ENCODE measurements at regions not wholly inside any gene's neighbourhood (a gene's known extent, or its start where the extent isn't known, plus 50 kb on each side); places are given as distances from the start of the nearest gene placed in this dataset.

GRCh38 chr12:85568395-85569103 lies 267.7 kb downstream of the RASSF9 start:
- H3K27ac ChIP-seq (ENCODE audit: low read depth in 1 of 2, low read length in 2 of 2), result no peak overlapping the region
- POLR2A ChIA-PET, result no interaction called here
- intact Hi-C loops (cut with DNase I, micrococcal nuclease), result no loop called here
- H3K9me3 Mint-ChIP-seq, result no peaks in the 10 kb centered on the region
- H3K27me3 ChIP-seq (ENCODE audit: control insufficient read depth in 1 of 2, insufficient read depth in 2 of 2, low read length in 2 of 2), result no peaks in the 10 kb centered on the region
- no peak overlapping the region for H3K4me3 ChIP-seq (ENCODE audit: low read length)
- no peaks in the 10 kb centered on the region for H3K4me1 Mint-ChIP-seq (ENCODE audit: low read depth)
- DNase-seq (no peak), ATAC-seq (ENCODE audit: poor library complexity) (no peak)
- H3K27me3 Mint-ChIP-seq, result no peaks in the 10 kb centered on the region
- H3K4me1 ChIP-seq (ENCODE audit: insufficient read depth, low read length), result no peaks in the 10 kb centered on the region
- no peak overlapping the region for H3K4me3 Mint-ChIP-seq
- H3K36me3 Mint-ChIP-seq (ENCODE audit: low read depth), result no peaks in the 10 kb centered on the region
- CTCF ChIA-PET, result no interaction called here
- TF ChIP-seq CTCF (IDR thresholded peaks at IDR 0.05), result no peak
- no peak overlapping the region for H3K27ac Mint-ChIP-seq
- no peaks in the 10 kb centered on the region for H3K9me3 ChIP-seq (ENCODE audit: control insufficient read depth in 1 of 2, insufficient read depth in 1 of 2, low read length in 2 of 2)
- H3K36me3 ChIP-seq (ENCODE audit: insufficient read depth, low read length), result no peaks in the 10 kb centered on the region

- H3K27me3 ChIP-seq (ENCODE audit: control insufficient read depth in 1 of 2, insufficient read depth in 2 of 2, low read length in 2 of 2), result no peaks in the 10 kb centered on the region
- Mint-ChIP-seq H3K9me3 (no peaks in the 10 kb centered on the region), H3K27ac (no peak overlapping the region), H3K4me3 (no peak overlapping the region), H3K4me1 (ENCODE audit: low read depth) (no peaks in the 10 kb centered on the region), H3K27me3 (no peaks in the 10 kb centered on the region), H3K36me3 (ENCODE audit: low read depth) (no peaks in the 10 kb centered on the region)
- H3K4me3 ChIP-seq (ENCODE audit: low read length), result no peak overlapping the region
- intact Hi-C loops (cut with DNase I, micrococcal nuclease), result no loop called here
- H3K4me1 ChIP-seq (ENCODE audit: insufficient read depth, low read length), result no peaks in the 10 kb centered on the region
- CTCF ChIA-PET, result no interaction called here
- ATAC-seq (ENCODE audit: poor library complexity) (no peak), DNase-seq (no peak)
- no peaks in the 10 kb centered on the region for H3K9me3 ChIP-seq (ENCODE audit: control insufficient read depth in 1 of 2, insufficient read depth in 1 of 2, low read length in 2 of 2)
- TF ChIP-seq CTCF (IDR thresholded peaks at IDR 0.05), result no peak
- no peak overlapping the region for H3K27ac ChIP-seq (ENCODE audit: low read depth in 1 of 2, low read length in 2 of 2)
- no peaks in the 10 kb centered on the region for H3K36me3 ChIP-seq (ENCODE audit: insufficient read depth, low read length)
- POLR2A ChIA-PET, result no interaction called here
Measured at GRCh38 chr12:85569261-85569660, 266.9 kb downstream of the RASSF9 start.

GRCh38 chr12:85572956-85573355 lies 263.3 kb downstream of the RASSF9 start:
- no peaks in the 10 kb centered on the region for H3K9me3 ChIP-seq (ENCODE audit: control insufficient read depth in 1 of 2, insufficient read depth in 1 of 2, low read length in 2 of 2)
- Mint-ChIP-seq H3K27me3 (no peaks in the 10 kb centered on the region), H3K27ac (no peak overlapping the region), H3K9me3 (no peaks in the 10 kb centered on the region), H3K4me1 (ENCODE audit: low read depth) (no peaks in the 10 kb centered on the region), H3K4me3 (no peak overlapping the region), H3K36me3 (ENCODE audit: low read depth) (no peaks in the 10 kb centered on the region)
- no peak overlapping the region for H3K4me3 ChIP-seq (ENCODE audit: low read length)
- H3K27me3 ChIP-seq (ENCODE audit: control insufficient read depth in 1 of 2, insufficient read depth in 2 of 2, low read length in 2 of 2), result no peaks in the 10 kb centered on the region
- ATAC-seq (ENCODE audit: poor library complexity) (no peak), DNase-seq (no peak)
- TF ChIP-seq CTCF (IDR thresholded peaks at IDR 0.05), result no peak
- H3K36me3 ChIP-seq (ENCODE audit: insufficient read depth, low read length), result no peaks in the 10 kb centered on the region
- H3K4me1 ChIP-seq (ENCODE audit: insufficient read depth, low read length), result no peaks in the 10 kb centered on the region
- POLR2A ChIA-PET, result no interaction called here
- intact Hi-C loops (cut with DNase I, micrococcal nuclease), result no loop called here
- CTCF ChIA-PET, result no interaction called here
- no peak overlapping the region for H3K27ac ChIP-seq (ENCODE audit: low read depth in 1 of 2, low read length in 2 of 2)
